HEK293 (cell line): ENCODE measurements at regions not wholly inside any gene's neighbourhood (a gene's known extent, or its start where the extent isn't known, plus 50 kb on each side); places are given as distances from the start of the nearest gene placed in this dataset.

ENCODE experiments used
- CTCF ChIA-PET: fragments of 350-600 bp; formaldehyde crosslinking; extraction: SDS; loops from one replicate; lab custom pipeline; 2021; ENCODE audit warnings: antibody characterized with exemption; lab: Yijun Ruan, JAX
- POLR2A ChIA-PET: fragments of 300-600 bp; formaldehyde crosslinking; extraction: SDS; loops from one replicate; lab custom pipeline; 2020; ENCODE audit warnings: antibody characterized with exemption, inconsistent platforms; lab: Yijun Ruan, JAX
- H3K27ac ChIP-seq: fragments of 200-500 bp; sonication (Bioruptor generic); 2 replicates; pipeline ENCODE4 v1.5.1; 2014; ENCODE audit warnings: low read depth, low read length, control low read depth, inconsistent platforms; ENCODE audit errors: extremely low read depth
- H3K36me3 ChIP-seq, 2 experiments: fragments of 200-500 bp in 1 of 2; sonication (Bioruptor generic) in 1 of 2; 1 replicate in 1 of 2; 2 replicates in 1 of 2; pipeline ENCODE4 v1.5.1; 2014 to 2017; ENCODE audit warnings: inconsistent platforms in 2 of 2, low read length in 2 of 2; ENCODE audit not compliant: control insufficient read depth in 2 of 2, insufficient read depth in 1 of 2
- H3K4me1 ChIP-seq: fragments of 200-500 bp; sonication (Bioruptor generic); 2 replicates; pipeline ENCODE4 v1.5.1; 2014; ENCODE audit warnings: mild to moderate bottlenecking, low read length, inconsistent platforms; ENCODE audit not compliant: control insufficient read depth, insufficient read depth
- H3K4me3 ChIP-seq: 2 replicates; pipeline ENCODE4 v1.5.1; 2011; ENCODE audit warnings: low read depth, mild to moderate bottlenecking, control low read depth, low read length, moderate library complexity
- H3K9me3 ChIP-seq: fragments of 200-500 bp; sonication (Bioruptor generic); 2 replicates; pipeline ENCODE4 v1.5.1; 2014; ENCODE audit warnings: low read depth, low read length, inconsistent platforms; ENCODE audit not compliant: control insufficient read depth, insufficient read depth
- HOXA7 ChIP-seq: sonication (generic); formaldehyde crosslinking; IDR thresholded peaks from 2 replicates; pipeline ENCODE4 v1.8.1; 2022; ENCODE audit warnings: missing genetic modification reagents, borderline replicate concordance
- HOXD13 ChIP-seq: sonication (generic); formaldehyde crosslinking; IDR thresholded peaks from 2 replicates; pipeline ENCODE4 v1.8.0; 2022; ENCODE audit warnings: missing genetic modification reagents, borderline replicate concordance
- OVOL3 ChIP-seq: fragments of 450-650 bp; formaldehyde crosslinking; IDR thresholded peaks from 2 replicates; pipeline ENCODE4 v1.5.1; 2016; ENCODE audit warnings: missing biosample characterization, missing genetic modification characterization
- SCRT1 ChIP-seq: fragments of 450-650 bp; formaldehyde crosslinking; IDR thresholded peaks from 2 replicates; pipeline ENCODE4 v1.5.1; 2016; ENCODE audit warnings: missing biosample characterization, missing genetic modification characterization, borderline replicate concordance
- YY2 ChIP-seq: fragments of 450-650 bp; formaldehyde crosslinking; IDR thresholded peaks from 2 replicates; pipeline ENCODE4 v1.5.1; 2016; ENCODE audit warnings: missing biosample characterization, missing genetic modification characterization
- ZBTB8A ChIP-seq: fragments of 450-650 bp; formaldehyde crosslinking; IDR thresholded peaks from 2 replicates; pipeline ENCODE4 v1.5.1; 2016; ENCODE audit warnings: missing biosample characterization, missing genetic modification characterization
- ZFP3 ChIP-seq: fragments of 450-650 bp; formaldehyde crosslinking; IDR thresholded peaks from 2 replicates; pipeline ENCODE4 v1.5.1; 2016; ENCODE audit warnings: low read depth, missing biosample characterization, missing genetic modification characterization
- ZNF112 ChIP-seq: fragments of 450-650 bp; formaldehyde crosslinking; IDR thresholded peaks from 2 replicates; pipeline ENCODE4 v1.5.0; 2017; ENCODE audit warnings: missing biosample characterization, missing genetic modification characterization
- ZNF266 ChIP-seq: fragments of 450-650 bp; formaldehyde crosslinking; IDR thresholded peaks from 2 replicates; pipeline ENCODE4 v1.5.1; 2016; ENCODE audit warnings: missing biosample characterization, missing genetic modification characterization, low read depth
- ZNF394 ChIP-seq: fragments of 450-650 bp; formaldehyde crosslinking; IDR thresholded peaks from 2 replicates; pipeline ENCODE4 v1.5.1; 2016; ENCODE audit warnings: missing biosample characterization, missing genetic modification characterization, mild to moderate bottlenecking, moderate library complexity, borderline replicate concordance
- ZNF473 ChIP-seq: fragments of 450-650 bp; formaldehyde crosslinking; IDR thresholded peaks from 2 replicates; pipeline ENCODE4 v1.5.1; 2017; ENCODE audit warnings: missing biosample characterization, missing genetic modification characterization
- ZNF530 ChIP-seq: fragments of 450-650 bp; formaldehyde crosslinking; IDR thresholded peaks from 2 replicates; pipeline ENCODE4 v1.5.1; 2016; ENCODE audit warnings: low read depth, missing biosample characterization, missing genetic modification characterization
- ZNF610 ChIP-seq: fragments of 450-650 bp; formaldehyde crosslinking; IDR thresholded peaks from 2 replicates; pipeline ENCODE4 v1.5.1; 2016; ENCODE audit warnings: missing biosample characterization, missing genetic modification characterization, borderline replicate concordance
- ZNF626 ChIP-seq: fragments of 450-650 bp; sonication (Bioruptor Pico); formaldehyde crosslinking; IDR thresholded peaks from 2 replicates; pipeline ENCODE4 v1.5.1; 2018; ENCODE audit warnings: missing biosample characterization, missing genetic modification characterization, inconsistent platforms
- ZNF658 ChIP-seq: fragments of 450-650 bp; formaldehyde crosslinking; IDR thresholded peaks from 2 replicates; pipeline ENCODE4; 2016; ENCODE audit warnings: missing biosample characterization, missing genetic modification characterization
- TF ChIP-seq, protein P1 (sequence below): fragments of 450-650 bp; formaldehyde crosslinking; IDR thresholded peaks from 2 replicates; pipeline ENCODE4 v1.5.1; 2016; ENCODE audit warnings: missing biosample characterization, missing genetic modification characterization
- TF ChIP-seq, protein P2 (sequence below): fragments of 450-650 bp; formaldehyde crosslinking; IDR thresholded peaks from 2 replicates; pipeline ENCODE4 v1.5.1; 2016; ENCODE audit warnings: missing biosample characterization, missing genetic modification characterization
- TF ChIP-seq, protein P3 (sequence below): fragments of 450-650 bp; formaldehyde crosslinking; IDR thresholded peaks from 2 replicates; pipeline ENCODE4 v1.5.1; 2016; ENCODE audit warnings: missing biosample characterization, missing genetic modification characterization
- TF ChIP-seq, protein P4 (sequence below): fragments of 450-650 bp; formaldehyde crosslinking; IDR thresholded peaks from 2 replicates; pipeline ENCODE4 v1.5.1; 2016; ENCODE audit warnings: missing biosample characterization, missing genetic modification characterization
- TF ChIP-seq, protein P5 (sequence below): fragments of 450-650 bp; formaldehyde crosslinking; IDR thresholded peaks from 2 replicates; pipeline ENCODE4 v1.5.1; 2017; ENCODE audit warnings: missing biosample characterization, missing genetic modification characterization

DNA sequence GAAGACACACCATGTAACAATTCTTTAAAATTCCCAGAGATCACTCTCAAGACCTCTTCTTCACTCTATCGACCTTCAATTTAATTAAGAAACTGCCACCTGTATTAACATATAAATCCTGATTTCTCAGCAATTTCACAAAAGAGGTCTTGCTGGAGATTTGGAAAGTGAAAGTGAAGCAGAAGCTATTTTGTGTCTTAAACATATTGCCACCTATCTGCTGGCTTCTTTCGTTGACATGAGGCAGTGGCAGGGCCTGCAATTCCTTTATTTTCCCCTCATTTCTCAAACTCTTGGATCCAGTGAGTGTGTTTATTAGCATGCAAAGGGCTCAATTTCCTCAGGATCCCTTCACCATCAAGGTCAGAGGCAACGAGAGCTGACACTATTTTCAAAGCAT, 780.2 kb upstream of the SLITRK1 start:
- no peaks in the 10 kb centered on the region for H3K36me3 ChIP-seq
- H3K4me3 ChIP-seq, result no peak overlapping the region
- POLR2A ChIA-PET, result no interaction called here
- no peaks in the 10 kb centered on the region for H3K9me3 ChIP-seq
- CTCF ChIA-PET, result no interaction called here
- TF ChIP-seq SCRT1 (tag by site-specific recombination) (no peak), HOXA7 (CRISPR knock-in tag) (no peak), YY2 (tag by site-specific recombination) (no peak), ZNF610 (no peak), ZBTB8A (tag by site-specific recombination) (no peak), ZNF626 (tag by site-specific recombination) (no peak), ZNF266 (tag by site-specific recombination) (no peak), HOXD13 (CRISPR knock-in tag) (no peak), ZNF394 (tag by site-specific recombination) (no peak), OVOL3 (tag by site-specific recombination) (no peak), ZNF658 (tag by site-specific recombination) (no peak), ZNF473 (tag by site-specific recombination) (no peak), ZNF112 (tag by site-specific recombination) (no peak), ZFP3 (tag by site-specific recombination) (no peak), ZNF530 (tag by site-specific recombination) (no peak)
- TF ChIP-seq, protein P1, sequence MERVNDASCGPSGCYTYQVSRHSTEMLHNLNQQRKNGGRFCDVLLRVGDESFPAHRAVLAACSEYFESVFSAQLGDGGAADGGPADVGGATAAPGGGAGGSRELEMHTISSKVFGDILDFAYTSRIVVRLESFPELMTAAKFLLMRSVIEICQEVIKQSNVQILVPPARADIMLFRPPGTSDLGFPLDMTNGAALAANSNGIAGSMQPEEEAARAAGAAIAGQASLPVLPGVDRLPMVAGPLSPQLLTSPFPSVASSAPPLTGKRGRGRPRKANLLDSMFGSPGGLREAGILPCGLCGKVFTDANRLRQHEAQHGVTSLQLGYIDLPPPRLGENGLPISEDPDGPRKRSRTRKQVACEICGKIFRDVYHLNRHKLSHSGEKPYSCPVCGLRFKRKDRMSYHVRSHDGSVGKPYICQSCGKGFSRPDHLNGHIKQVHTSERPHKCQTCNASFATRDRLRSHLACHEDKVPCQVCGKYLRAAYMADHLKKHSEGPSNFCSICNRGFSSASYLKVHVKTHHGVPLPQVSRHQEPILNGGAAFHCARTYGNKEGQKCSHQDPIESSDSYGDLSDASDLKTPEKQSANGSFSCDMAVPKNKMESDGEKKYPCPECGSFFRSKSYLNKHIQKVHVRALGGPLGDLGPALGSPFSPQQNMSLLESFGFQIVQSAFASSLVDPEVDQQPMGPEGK (tag by site-specific recombination), result no peak
- TF ChIP-seq, protein P2, sequence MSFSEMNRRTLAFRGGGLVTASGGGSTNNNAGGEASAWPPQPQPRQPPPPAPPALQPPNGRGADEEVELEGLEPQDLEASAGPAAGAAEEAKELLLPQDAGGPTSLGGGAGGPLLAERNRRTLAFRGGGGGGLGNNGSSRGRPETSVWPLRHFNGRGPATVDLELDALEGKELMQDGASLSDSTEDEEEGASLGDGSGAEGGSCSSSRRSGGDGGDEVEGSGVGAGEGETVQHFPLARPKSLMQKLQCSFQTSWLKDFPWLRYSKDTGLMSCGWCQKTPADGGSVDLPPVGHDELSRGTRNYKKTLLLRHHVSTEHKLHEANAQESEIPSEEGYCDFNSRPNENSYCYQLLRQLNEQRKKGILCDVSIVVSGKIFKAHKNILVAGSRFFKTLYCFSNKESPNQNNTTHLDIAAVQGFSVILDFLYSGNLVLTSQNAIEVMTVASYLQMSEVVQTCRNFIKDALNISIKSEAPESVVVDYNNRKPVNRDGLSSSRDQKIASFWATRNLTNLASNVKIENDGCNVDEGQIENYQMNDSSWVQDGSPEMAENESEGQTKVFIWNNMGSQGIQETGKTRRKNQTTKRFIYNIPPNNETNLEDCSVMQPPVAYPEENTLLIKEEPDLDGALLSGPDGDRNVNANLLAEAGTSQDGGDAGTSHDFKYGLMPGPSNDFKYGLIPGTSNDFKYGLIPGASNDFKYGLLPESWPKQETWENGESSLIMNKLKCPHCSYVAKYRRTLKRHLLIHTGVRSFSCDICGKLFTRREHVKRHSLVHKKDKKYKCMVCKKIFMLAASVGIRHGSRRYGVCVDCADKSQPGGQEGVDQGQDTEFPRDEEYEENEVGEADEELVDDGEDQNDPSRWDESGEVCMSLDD (tag by site-specific recombination), result no peak
- TF ChIP-seq, protein P3, sequence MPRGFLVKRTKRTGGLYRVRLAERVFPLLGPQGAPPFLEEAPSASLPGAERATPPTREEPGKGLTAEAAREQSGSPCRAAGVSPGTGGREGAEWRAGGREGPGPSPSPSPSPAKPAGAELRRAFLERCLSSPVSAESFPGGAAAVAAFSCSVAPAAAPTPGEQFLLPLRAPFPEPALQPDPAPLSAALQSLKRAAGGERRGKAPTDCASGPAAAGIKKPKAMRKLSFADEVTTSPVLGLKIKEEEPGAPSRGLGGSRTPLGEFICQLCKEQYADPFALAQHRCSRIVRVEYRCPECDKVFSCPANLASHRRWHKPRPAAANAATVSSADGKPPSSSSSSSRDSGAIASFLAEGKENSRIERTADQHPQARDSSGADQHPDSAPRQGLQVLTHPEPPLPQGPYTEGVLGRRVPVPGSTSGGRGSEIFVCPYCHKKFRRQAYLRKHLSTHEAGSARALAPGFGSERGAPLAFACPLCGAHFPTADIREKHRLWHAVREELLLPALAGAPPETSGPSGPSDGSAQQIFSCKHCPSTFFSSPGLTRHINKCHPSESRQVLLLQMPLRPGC (tag by site-specific recombination), result no peak
- TF ChIP-seq, protein P4, sequence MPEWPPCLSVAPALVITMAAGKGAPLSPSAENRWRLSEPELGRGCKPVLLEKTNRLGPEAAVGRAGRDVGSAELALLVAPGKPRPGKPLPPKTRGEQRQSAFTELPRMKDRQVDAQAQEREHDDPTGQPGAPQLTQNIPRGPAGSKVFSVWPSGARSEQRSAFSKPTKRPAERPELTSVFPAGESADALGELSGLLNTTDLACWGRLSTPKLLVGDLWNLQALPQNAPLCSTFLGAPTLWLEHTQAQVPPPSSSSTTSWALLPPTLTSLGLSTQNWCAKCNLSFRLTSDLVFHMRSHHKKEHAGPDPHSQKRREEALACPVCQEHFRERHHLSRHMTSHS (tag by site-specific recombination), result no peak
- TF ChIP-seq, protein P5, sequence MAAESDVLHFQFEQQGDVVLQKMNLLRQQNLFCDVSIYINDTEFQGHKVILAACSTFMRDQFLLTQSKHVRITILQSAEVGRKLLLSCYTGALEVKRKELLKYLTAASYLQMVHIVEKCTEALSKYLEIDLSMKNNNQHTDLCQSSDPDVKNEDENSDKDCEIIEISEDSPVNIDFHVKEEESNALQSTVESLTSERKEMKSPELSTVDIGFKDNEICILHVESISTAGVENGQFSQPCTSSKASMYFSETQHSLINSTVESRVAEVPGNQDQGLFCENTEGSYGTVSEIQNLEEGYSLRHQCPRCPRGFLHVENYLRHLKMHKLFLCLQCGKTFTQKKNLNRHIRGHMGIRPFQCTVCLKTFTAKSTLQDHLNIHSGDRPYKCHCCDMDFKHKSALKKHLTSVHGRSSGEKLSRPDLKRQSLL (tag by site-specific recombination), result no peak
- no peak overlapping the region for H3K27ac ChIP-seq
- H3K4me1 ChIP-seq, result no peaks in the 10 kb centered on the region
